Liver (tissue), 8 donors: ENCODE measurements at regions not wholly inside any gene's neighbourhood (a gene's known extent, or its start where the extent isn't known, plus 50 kb on each side); places are given as distances from the start of the nearest gene placed in this dataset.

Source experiments
- DNase-seq: peaks from one replicate; pipeline ENCODE4 v3.0.0-alpha.2; 2017; ENCODE audit warnings: low spot score
- H3K27ac ChIP-seq, 2 donors: one replicate each; pipeline ENCODE4 v1.7.0; 2013; ENCODE audit warnings: inconsistent platforms in 2 of 2, low read length in 2 of 2, control low read depth in 1 of 2, low read depth in 1 of 2, mild to moderate bottlenecking in 1 of 2
- H3K27me3 ChIP-seq, 4 donors: one replicate each; pipeline versions ENCODE4 v1.6.1 to v1.7.0; 2013; ENCODE audit warnings: low read length in 3 of 4, inconsistent platforms in 1 of 4, mild to moderate bottlenecking in 1 of 4, moderate library complexity in 1 of 4; ENCODE audit not compliant: control insufficient read depth in 4 of 4, insufficient read depth in 4 of 4
- H3K36me3 ChIP-seq, 4 donors: one replicate each; pipeline versions ENCODE4 v1.6.1 to v1.7.0; 2013; ENCODE audit warnings: low read length in 3 of 4, mild to moderate bottlenecking in 3 of 4, low read depth in 1 of 4, moderate library complexity in 1 of 4; ENCODE audit not compliant: control insufficient read depth in 4 of 4, insufficient read depth in 3 of 4
- H3K4me1 ChIP-seq, 4 donors: one replicate each; pipeline versions ENCODE4 v1.6.1 to v1.7.0; 2013; ENCODE audit warnings: low read length in 3 of 4, mild to moderate bottlenecking in 3 of 4, moderate library complexity in 1 of 4; ENCODE audit not compliant: control insufficient read depth in 4 of 4, insufficient read depth in 4 of 4
- H3K4me3 ChIP-seq, 3 donors: one replicate each; pipeline versions ENCODE4 v1.6.1 to v1.7.0; 2013; ENCODE audit warnings: low read length in 3 of 3, control low read depth in 1 of 3, low read depth in 1 of 3, mild to moderate bottlenecking in 1 of 3
- H3K9ac ChIP-seq, 2 donors: one replicate each; pipeline ENCODE4 v1.7.0; 2013; ENCODE audit warnings: low read length in 2 of 2, mild to moderate bottlenecking in 2 of 2, moderate library complexity in 2 of 2, control low read depth in 1 of 2, low read depth in 1 of 2
- H3K9me3 ChIP-seq, 4 donors: one replicate each; pipeline versions ENCODE4 v1.6.1 to v1.7.0; 2013; ENCODE audit warnings: low read length in 3 of 4; ENCODE audit not compliant: control insufficient read depth in 4 of 4
- ATF3 ChIP-seq: IDR thresholded peaks from 2 replicates; pipeline ENCODE4 v1.6.1; 2016; ENCODE audit warnings: antibody characterized with exemption
- CTCF ChIP-seq: fragments of 150-350 bp; IDR thresholded peaks from 2 replicates; pipeline ENCODE4 v1.5.1; 2017; ENCODE audit warnings: improper control_type of control experiment, low read depth, low read length; ENCODE audit not compliant: missing input control
- EGR1 ChIP-seq, 2 donors: IDR thresholded peaks; 2 replicates each; pipeline ENCODE4 v1.6.1; 2016 to 2018; ENCODE audit warnings: antibody characterized with exemption in 2 of 2, low read depth in 2 of 2
- FOXA1 ChIP-seq: IDR thresholded peaks from 2 replicates; pipeline ENCODE4 v1.6.1; 2016; ENCODE audit warnings: antibody characterized with exemption
- FOXA2 ChIP-seq: IDR thresholded peaks from 2 replicates; pipeline ENCODE4 v1.6.1; 2016; ENCODE audit warnings: antibody characterized with exemption
- HNF4A ChIP-seq, 2 donors: conservative IDR thresholded peaks; 2 replicates each; pipeline ENCODE4 v1.6.1; 2016; ENCODE audit warnings: antibody characterized with exemption in 2 of 2, mild to moderate bottlenecking in 2 of 2
- HNF4G ChIP-seq: IDR thresholded peaks from 2 replicates; pipeline ENCODE4 v1.6.1; 2016; ENCODE audit warnings: antibody characterized with exemption
- JUND ChIP-seq, 2 donors: IDR thresholded peaks; 2 replicates each; pipeline ENCODE4 v1.6.1; 2016; ENCODE audit warnings: antibody characterized with exemption in 2 of 2
- NR2F2 ChIP-seq: IDR thresholded peaks from 2 replicates; pipeline ENCODE4 v1.6.1; 2016; ENCODE audit warnings: antibody characterized with exemption
- RAD21 ChIP-seq, 2 donors: IDR thresholded peaks; 2 replicates each; pipeline ENCODE4 v1.6.1; 2016; ENCODE audit warnings: antibody characterized with exemption in 2 of 2, mild to moderate bottlenecking in 2 of 2
- REST ChIP-seq: IDR thresholded peaks from 2 replicates; pipeline ENCODE4 v1.6.1; 2016; ENCODE audit warnings: antibody characterized with exemption, mild to moderate bottlenecking
- RXRA ChIP-seq, 2 donors: IDR thresholded peaks; 2 replicates each; pipeline ENCODE4 v1.6.1; 2017 to 2018; ENCODE audit warnings: antibody characterized with exemption in 2 of 2, mild to moderate bottlenecking in 1 of 2
- SP1 ChIP-seq: IDR thresholded peaks from 2 replicates; pipeline ENCODE4 v1.6.1; 2018; ENCODE audit warnings: antibody characterized with exemption, mild to moderate bottlenecking
- TAF1 ChIP-seq: conservative IDR thresholded peaks from 2 replicates; pipeline ENCODE4 v1.6.1; 2016; ENCODE audit warnings: antibody characterized with exemption, mild to moderate bottlenecking
- YY1 ChIP-seq: IDR thresholded peaks from 2 replicates; pipeline ENCODE4 v1.6.1; 2016; ENCODE audit warnings: antibody characterized with exemption, mild to moderate bottlenecking
- ZBTB33 ChIP-seq: IDR thresholded peaks from 2 replicates; pipeline ENCODE4 v1.6.1; 2016; ENCODE audit warnings: antibody characterized with exemption
- WGBS: extraction: QIAGEN DNeasy Blood & Tissue Kit; methylation state at CpG from one replicate; pipeline ENCODE4 v1.1.7; 2013; 5-methylcytosine and 5-hydroxymethylcytosine counted together
- TF ChIP-seq, protein P1 (sequence below): IDR thresholded peaks from 2 replicates; pipeline ENCODE4 v1.6.1; 2016; ENCODE audit warnings: antibody characterized with exemption
- donor health status: healthy.
- donor health status: healthy.
- donor health status: healthy.
- donor health status: healthy.
- donor health status: healthy.

- Histone ChIP-seq H3K4me3 (no peak overlapping the region), H3K4me1 (no peaks in the 10 kb centered on the region), H3K9me3 (no peaks in the 10 kb centered on the region), H3K36me3 (no peaks in the 10 kb centered on the region), H3K27ac (no peak overlapping the region), H3K9ac (no peak overlapping the region), H3K27me3 (no peaks in the 10 kb centered on the region)
- TF ChIP-seq, protein P1, sequence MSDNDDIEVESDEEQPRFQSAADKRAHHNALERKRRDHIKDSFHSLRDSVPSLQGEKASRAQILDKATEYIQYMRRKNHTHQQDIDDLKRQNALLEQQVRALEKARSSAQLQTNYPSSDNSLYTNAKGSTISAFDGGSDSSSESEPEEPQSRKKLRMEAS: no peak
- no peak for TF ChIP-seq EGR1 (IDR thresholded peaks at IDR 0.05; ENCODE audit: low read depth in 2 of 2)
- TF ChIP-seq HNF4A (conservative IDR thresholded peaks at IDR 0.05): no peak
- no peak for TF ChIP-seq RAD21 (IDR thresholded peaks at IDR 0.05)
- TF ChIP-seq FOXA2: no peak
- TF ChIP-seq CTCF: no peak
- no peak for TF ChIP-seq FOXA1
- TF ChIP-seq REST: no peak
- no peak for TF ChIP-seq TAF1
- TF ChIP-seq YY1: no peak
- TF ChIP-seq JUND (IDR thresholded peaks at IDR 0.05): no peak
- TF ChIP-seq SP1: no peak
- TF ChIP-seq NR2F2: no peak
- TF ChIP-seq HNF4G: no peak
- TF ChIP-seq ZBTB33: no peak
- 94% methylated on average over 25 of the region's 31 CpGs for WGBS
- DNase-seq: no peak
These were observed 94.4 kb upstream of the FOXC1 start for GRCh38 chr6:1515280-1515679.

GRCh38 chr6:1515781-1516180 lies 93.9 kb upstream of the FOXC1 start:
- no peaks in the 10 kb centered on the region for H3K9me3 ChIP-seq
- H3K4me3 ChIP-seq: no peak overlapping the region
- no peak overlapping the region for H3K27ac ChIP-seq
- DNase-seq: no peak
- no peak overlapping the region for H3K9ac ChIP-seq
- H3K36me3 ChIP-seq: no peaks in the 10 kb centered on the region
- TF ChIP-seq REST: no peak
- no peak for TF ChIP-seq CTCF
- no peak for TF ChIP-seq FOXA1
- no peak for TF ChIP-seq EGR1 (IDR thresholded peaks at IDR 0.05; ENCODE audit: low read depth in 2 of 2)
- no peak for TF ChIP-seq RXRA (IDR thresholded peaks at IDR 0.05)
- no peak for TF ChIP-seq RAD21 (IDR thresholded peaks at IDR 0.05)
- TF ChIP-seq ATF3: no peak
- no peak for TF ChIP-seq SP1
- no peak for TF ChIP-seq FOXA2
- TF ChIP-seq JUND (IDR thresholded peaks at IDR 0.05): no peak
- no peak for TF ChIP-seq HNF4A (conservative IDR thresholded peaks at IDR 0.05)
- 95% methylated on average over 4 of the region's 4 CpGs for WGBS
- no peaks in the 10 kb centered on the region for H3K27me3 ChIP-seq
- no peaks in the 10 kb centered on the region for H3K4me1 ChIP-seq
